CD14-positive monocyte (primary cell): ENCODE measurements at regions not wholly inside any gene's neighbourhood (a gene's known extent, or its start where the extent isn't known, plus 50 kb on each side); places are given as distances from the start of the nearest gene placed in this dataset.

Experiments used
- DNase-seq, 3 donors: peaks; one replicate each; pipeline ENCODE4 v3.0.0-alpha.2; 2011 to 2022
- H2AFZ ChIP-seq: 2 replicates; pipeline ENCODE4 v1.6.0; 2012; ENCODE audit warnings: mild to moderate bottlenecking, low read depth, low read length, inconsistent platforms; ENCODE audit not compliant: insufficient read depth, poor library complexity, severe bottlenecking
- H3K27ac ChIP-seq, 2 donors: 1 replicate in 1 of 2; 2 replicates in 1 of 2; pipeline ENCODE4 v1.5.1; 2012 to 2013; ENCODE audit warnings: low read length in 2 of 2, control low read depth in 1 of 2, inconsistent platforms in 1 of 2, low read depth in 1 of 2, mild to moderate bottlenecking in 1 of 2
- H3K27me3 ChIP-seq, 2 donors: one replicate each; pipeline versions ENCODE4 v1.6.0 to v1.6.1; 2011 to 2013; ENCODE audit warnings: low read length in 2 of 2; ENCODE audit not compliant: control insufficient read depth in 2 of 2, insufficient read depth in 2 of 2
- H3K36me3 ChIP-seq, 2 donors: replicated peaks in 1 of 2; 1 replicate in 1 of 2; 2 replicates in 1 of 2; pipeline versions ENCODE4 v1.5.1 to v1.6.1; 2012 to 2013; ENCODE audit warnings: low read length in 2 of 2, control low read depth in 1 of 2, inconsistent platforms in 1 of 2, mild to moderate bottlenecking in 1 of 2; ENCODE audit not compliant: insufficient read depth in 2 of 2, control insufficient read depth in 1 of 2
- H3K4me1 ChIP-seq, 2 donors: 1 replicate in 1 of 2; 2 replicates in 1 of 2; pipeline versions ENCODE4 v1.5.1 to v1.6.1; 2012 to 2013; ENCODE audit warnings: low read length in 2 of 2, control low read depth in 1 of 2, inconsistent platforms in 1 of 2, mild to moderate bottlenecking in 1 of 2, moderate library complexity in 1 of 2; ENCODE audit not compliant: insufficient read depth in 2 of 2, control insufficient read depth in 1 of 2
- H3K4me2 ChIP-seq: replicated peaks from 2 replicates; pipeline ENCODE3; 2012; ENCODE audit warnings: low read length, moderate library complexity, mild to moderate bottlenecking; ENCODE audit not compliant: poor library complexity, severe bottlenecking; ENCODE audit errors: extremely low read depth
- H3K4me3 ChIP-seq, 3 experiments: fragments of 200-600 bp in 1 of 3; sonication (generic) in 1 of 3; replicated peaks in 1 of 3; 1 replicate in 2 of 3; 2 replicates in 1 of 3; pipeline ENCODE4 v1.5.1; 2011 to 2013; ENCODE audit warnings: low read length in 3 of 3, mild to moderate bottlenecking in 3 of 3, control low read depth in 2 of 3, low read depth in 2 of 3, inconsistent platforms in 1 of 3, moderate library complexity in 1 of 3
- H3K79me2 ChIP-seq: 2 replicates; pipeline ENCODE4 v1.6.0; 2012; ENCODE audit warnings: mild to moderate bottlenecking, control low read depth, inconsistent platforms, low read length, moderate library complexity; ENCODE audit not compliant: insufficient read depth
- H3K9ac ChIP-seq: 2 replicates; pipeline ENCODE4 v1.6.0; 2017; ENCODE audit warnings: low read length, mild to moderate bottlenecking; ENCODE audit not compliant: insufficient read depth, poor library complexity, severe bottlenecking
- H3K9me3 ChIP-seq, 2 donors: replicated peaks in 1 of 2; 1 replicate in 1 of 2; 2 replicates in 1 of 2; pipeline versions ENCODE4 v1.5.1 to v1.6.1; 2012 to 2013; ENCODE audit warnings: low read length in 2 of 2, control low read depth in 1 of 2; ENCODE audit not compliant: control insufficient read depth in 1 of 2, insufficient read depth in 1 of 2
- H4K20me1 ChIP-seq: 2 replicates; pipeline ENCODE4 v1.6.0; 2012; ENCODE audit warnings: mild to moderate bottlenecking, low read length, control low read depth, moderate library complexity; ENCODE audit not compliant: insufficient read depth
- H3K27ac Mint-ChIP-seq, 7 donors: one replicate each; pipeline ENCODE4 v1.8.0; 2020; ENCODE audit warnings: mild to moderate bottlenecking in 7 of 7, mixed read lengths in 7 of 7, moderate library complexity in 6 of 7, inconsistent platforms in 2 of 7
- H3K27me3 Mint-ChIP-seq, 3 donors: one replicate each; pipeline ENCODE4 v1.8.0; 2021 to 2022; ENCODE audit warnings: low read depth in 3 of 3, mild to moderate bottlenecking in 3 of 3, mixed read lengths in 3 of 3, moderate library complexity in 3 of 3, inconsistent platforms in 1 of 3
- H3K36me3 Mint-ChIP-seq, 2 donors: one replicate each; pipeline ENCODE4 v1.8.0; 2020; ENCODE audit warnings: mixed read lengths in 2 of 2, inconsistent platforms in 1 of 2, mild to moderate bottlenecking in 1 of 2
- H3K4me1 Mint-ChIP-seq: one replicate; pipeline ENCODE4 v1.8.0; 2020; ENCODE audit warnings: mild to moderate bottlenecking, mixed read lengths
- H3K4me3 Mint-ChIP-seq, 2 donors: one replicate each; pipeline ENCODE4 v1.8.0; 2020; ENCODE audit warnings: mild to moderate bottlenecking in 2 of 2, mixed read lengths in 2 of 2, moderate library complexity in 1 of 2
- H3K9me3 Mint-ChIP-seq, 7 donors: one replicate each; pipeline ENCODE4 v1.8.0; 2020 to 2022; ENCODE audit warnings: mixed read lengths in 7 of 7, mild to moderate bottlenecking in 6 of 7, moderate library complexity in 6 of 7, inconsistent platforms in 2 of 7
- WGBS: methylation state at CpG from one replicate; pipeline ENCODE4 v1.1.5; 2013; ENCODE audit warnings: missing lambda C conversion rate; ENCODE audit not compliant: insufficient coverage; 5-methylcytosine and 5-hydroxymethylcytosine counted together
- intact Hi-C, 2 donors: fragments of 100-400 bp; cut with micrococcal nuclease; formaldehyde crosslinking; loops; one replicate each; pipeline versions ENCODE4 v1.15.0 to v1.15.1; 2023
- TF ChIP-seq, protein P1 (sequence below): fragments of 200-600 bp; IDR thresholded peaks from one replicate; pipeline ENCODE4 v1.8.0; 2022; ENCODE audit warnings: antibody characterized with exemption, mild to moderate bottlenecking

DNA sequence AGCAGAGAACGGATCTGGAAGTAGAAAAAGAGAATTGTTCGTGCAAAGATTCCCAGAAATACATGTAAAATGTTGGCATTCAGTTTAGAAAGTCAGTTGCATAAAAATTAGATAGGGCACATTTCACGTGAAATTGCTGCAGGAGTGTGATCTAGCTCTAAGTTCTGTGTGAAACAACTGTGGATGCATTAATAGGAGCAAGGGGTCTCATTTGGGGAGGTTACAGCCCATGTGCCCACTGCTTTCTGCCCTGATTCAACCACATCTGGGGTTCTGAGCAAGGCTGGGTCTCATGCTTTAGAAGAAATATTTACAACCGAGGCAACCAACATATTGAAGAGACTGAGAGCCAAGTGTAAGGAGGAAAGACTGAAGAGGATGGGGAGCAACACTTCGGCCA is 639.0 kb downstream of the BCOR start:
- H3K36me3 Mint-ChIP-seq = no peaks in the 10 kb centered on the region
- 83% methylated on average over 1 of the region's 5 CpGs for WGBS
- no peaks in the 10 kb centered on the region for H3K4me1 ChIP-seq
- no peaks in the 10 kb centered on the region for H3K79me2 ChIP-seq
- no peak for DNase-seq
- no peak overlapping the region for H3K4me3 Mint-ChIP-seq
- H3K36me3 ChIP-seq = no peaks in the 10 kb centered on the region
- peaks cover 0 to 6% (median 3%) of the 10 kb centered on the region in 7 donors for H3K9me3 Mint-ChIP-seq
- H3K9ac ChIP-seq = no peak overlapping the region
- H2AFZ ChIP-seq = no peak overlapping the region
- peaks cover 6 to 7% (median 6%) of the 10 kb centered on the region in 3 donors for H3K27me3 Mint-ChIP-seq
- no peaks in the 10 kb centered on the region for H3K27me3 ChIP-seq
- intact Hi-C loops = no loop called here
- no peak overlapping the region for H3K4me3 ChIP-seq
- H3K4me1 Mint-ChIP-seq = no peaks in the 10 kb centered on the region
- H3K9me3 ChIP-seq = no peaks in the 10 kb centered on the region
- TF ChIP-seq, protein P1, sequence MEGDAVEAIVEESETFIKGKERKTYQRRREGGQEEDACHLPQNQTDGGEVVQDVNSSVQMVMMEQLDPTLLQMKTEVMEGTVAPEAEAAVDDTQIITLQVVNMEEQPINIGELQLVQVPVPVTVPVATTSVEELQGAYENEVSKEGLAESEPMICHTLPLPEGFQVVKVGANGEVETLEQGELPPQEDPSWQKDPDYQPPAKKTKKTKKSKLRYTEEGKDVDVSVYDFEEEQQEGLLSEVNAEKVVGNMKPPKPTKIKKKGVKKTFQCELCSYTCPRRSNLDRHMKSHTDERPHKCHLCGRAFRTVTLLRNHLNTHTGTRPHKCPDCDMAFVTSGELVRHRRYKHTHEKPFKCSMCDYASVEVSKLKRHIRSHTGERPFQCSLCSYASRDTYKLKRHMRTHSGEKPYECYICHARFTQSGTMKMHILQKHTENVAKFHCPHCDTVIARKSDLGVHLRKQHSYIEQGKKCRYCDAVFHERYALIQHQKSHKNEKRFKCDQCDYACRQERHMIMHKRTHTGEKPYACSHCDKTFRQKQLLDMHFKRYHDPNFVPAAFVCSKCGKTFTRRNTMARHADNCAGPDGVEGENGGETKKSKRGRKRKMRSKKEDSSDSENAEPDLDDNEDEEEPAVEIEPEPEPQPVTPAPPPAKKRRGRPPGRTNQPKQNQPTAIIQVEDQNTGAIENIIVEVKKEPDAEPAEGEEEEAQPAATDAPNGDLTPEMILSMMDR = no peak
- H3K4me2 ChIP-seq = no peak overlapping the region
- no peak overlapping the region for H3K27ac Mint-ChIP-seq
- H3K27ac ChIP-seq = no peak overlapping the region
- H4K20me1 ChIP-seq = no peaks in the 10 kb centered on the region

DNA sequence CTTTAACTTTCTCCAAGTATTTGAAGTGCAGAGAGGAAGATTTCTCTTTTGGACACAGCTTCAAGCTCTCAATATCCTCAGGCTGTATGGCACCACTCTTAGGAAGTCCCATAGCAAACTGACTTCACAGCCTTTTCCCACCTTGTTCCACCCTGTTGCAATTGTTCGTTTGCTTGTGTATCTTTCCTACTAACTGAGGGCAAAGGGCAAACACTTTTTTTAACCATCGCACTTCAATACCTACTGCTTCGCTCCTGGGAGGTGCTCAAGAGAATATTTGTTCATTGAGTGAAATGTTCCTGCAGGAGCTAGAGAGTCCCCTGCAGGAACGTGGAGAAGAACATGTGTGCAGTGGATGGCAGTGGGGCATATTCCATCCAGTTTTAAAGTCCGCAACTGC is 638.6 kb downstream of the BCOR start:
- Histone ChIP-seq H3K36me3 (no peaks in the 10 kb centered on the region), H3K27ac (no peak overlapping the region), H3K4me3 (no peak overlapping the region), H3K79me2 (no peaks in the 10 kb centered on the region), H3K4me2 (no peak overlapping the region), H3K9me3 (no peaks in the 10 kb centered on the region), H3K27me3 (no peaks in the 10 kb centered on the region), H3K9ac (no peak overlapping the region), H4K20me1 (no peaks in the 10 kb centered on the region), H2AFZ (no peak overlapping the region), H3K4me1 (no peaks in the 10 kb centered on the region)
- H3K9me3 Mint-ChIP-seq = peaks cover 0 to 6% (median 3%) of the 10 kb centered on the region in 7 donors
- TF ChIP-seq, protein P1 = no peak
- intact Hi-C loops = no loop called here
- WGBS = no CpG with 5 or more reads among the region's 5 CpGs
- no peaks in the 10 kb centered on the region for H3K36me3 Mint-ChIP-seq
- no peak overlapping the region for H3K27ac Mint-ChIP-seq
- peaks cover 6 to 8% (median 6%) of the 10 kb centered on the region in 3 donors for H3K27me3 Mint-ChIP-seq
- H3K4me1 Mint-ChIP-seq = no peaks in the 10 kb centered on the region
- DNase-seq = no peak
- H3K4me3 Mint-ChIP-seq = no peak overlapping the region
